ENCODE measurements at regions not wholly inside any gene's neighbourhood (a gene's known extent, or its start where the extent isn't known, plus 50 kb on each side); places are given as distances from the start of the nearest gene placed in this dataset.

DNA sequence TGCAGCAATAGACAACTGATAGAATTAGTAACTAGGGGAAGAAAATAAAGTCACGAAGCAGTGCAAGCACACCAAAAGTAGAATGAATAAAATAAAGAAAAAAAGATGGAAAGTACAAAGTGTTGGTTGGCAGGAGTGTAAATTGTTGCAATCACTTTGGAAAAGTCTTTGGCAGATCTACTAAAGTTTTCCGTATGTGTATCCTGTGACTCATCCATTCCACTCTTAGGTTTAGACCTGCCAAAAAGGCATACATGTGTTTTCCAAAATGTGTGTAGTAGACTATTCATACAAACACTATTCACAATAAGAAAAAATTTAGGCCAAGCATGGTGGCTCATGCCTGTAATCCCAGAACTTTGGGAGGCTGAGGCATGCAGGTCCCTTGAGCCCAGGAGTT lies 282.1 kb upstream of the FSIP2 start:
- peaks cover 5% of the 10 kb centered on the region for H3K9me3 ChIP-seq (ENCODE audit: insufficient read depth, low read depth, low read length)
- H3K9ac ChIP-seq (ENCODE audit: low read depth, low read length), result no peak overlapping the region
- no peaks in the 10 kb centered on the region for H3K27me3 ChIP-seq (ENCODE audit: insufficient read depth, low read length)
- no peak overlapping the region for H3K4me3 ChIP-seq (ENCODE audit: low read length)
- no peak overlapping the region for H3K27ac ChIP-seq (ENCODE audit: low read length)
- H3K36me3 ChIP-seq (ENCODE audit: insufficient read depth, low read depth, low read length), result no peaks in the 10 kb centered on the region
- H3K4me1 ChIP-seq (ENCODE audit: insufficient read depth, low read length), result no peaks in the 10 kb centered on the region

DNA sequence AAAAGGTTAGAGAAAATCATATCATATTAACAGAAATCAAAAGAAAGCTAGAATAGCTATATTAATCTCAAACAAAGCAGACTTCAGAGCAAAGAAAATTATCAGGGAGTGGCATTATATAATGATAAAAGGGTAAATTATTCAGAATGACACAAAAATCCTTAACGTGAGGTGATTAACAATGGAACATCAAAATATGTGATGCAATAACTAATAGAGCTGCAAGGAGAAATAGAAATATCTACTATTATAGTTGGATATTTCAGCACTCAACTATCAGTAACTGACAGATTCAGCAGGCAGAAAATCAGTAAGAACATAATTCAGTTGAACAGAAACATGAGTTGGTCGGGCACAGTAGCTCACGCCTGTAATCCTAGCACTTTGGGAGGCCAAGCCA lies 275.1 kb upstream of the FSIP2 start:
- no peaks in the 10 kb centered on the region for H3K27me3 ChIP-seq (ENCODE audit: insufficient read depth, low read length)
- H3K4me3 ChIP-seq (ENCODE audit: low read length), result no peak overlapping the region
- no peak overlapping the region for H3K27ac ChIP-seq (ENCODE audit: low read length)
- H3K9me3 ChIP-seq (ENCODE audit: insufficient read depth, low read depth, low read length), result no peaks in the 10 kb centered on the region
- H3K9ac ChIP-seq (ENCODE audit: low read depth, low read length), result no peak overlapping the region
- H3K36me3 ChIP-seq (ENCODE audit: insufficient read depth, low read depth, low read length), result no peaks in the 10 kb centered on the region
- no peaks in the 10 kb centered on the region for H3K4me1 ChIP-seq (ENCODE audit: insufficient read depth, low read length)

GRCh38 chr2:185466915-185467314 lies 271.7 kb upstream of the FSIP2 start:
- no peaks in the 10 kb centered on the region for H3K9me3 ChIP-seq (ENCODE audit: insufficient read depth, low read depth, low read length)
- no peak overlapping the region for H3K9ac ChIP-seq (ENCODE audit: low read depth, low read length)
- H3K4me3 ChIP-seq (ENCODE audit: low read length), result no peak overlapping the region
- H3K4me1 ChIP-seq (ENCODE audit: insufficient read depth, low read length), result no peaks in the 10 kb centered on the region
- no peaks in the 10 kb centered on the region for H3K27me3 ChIP-seq (ENCODE audit: insufficient read depth, low read length)
- H3K27ac ChIP-seq (ENCODE audit: low read length), result no peak overlapping the region
- H3K36me3 ChIP-seq (ENCODE audit: insufficient read depth, low read depth, low read length), result no peaks in the 10 kb centered on the region

DNA sequence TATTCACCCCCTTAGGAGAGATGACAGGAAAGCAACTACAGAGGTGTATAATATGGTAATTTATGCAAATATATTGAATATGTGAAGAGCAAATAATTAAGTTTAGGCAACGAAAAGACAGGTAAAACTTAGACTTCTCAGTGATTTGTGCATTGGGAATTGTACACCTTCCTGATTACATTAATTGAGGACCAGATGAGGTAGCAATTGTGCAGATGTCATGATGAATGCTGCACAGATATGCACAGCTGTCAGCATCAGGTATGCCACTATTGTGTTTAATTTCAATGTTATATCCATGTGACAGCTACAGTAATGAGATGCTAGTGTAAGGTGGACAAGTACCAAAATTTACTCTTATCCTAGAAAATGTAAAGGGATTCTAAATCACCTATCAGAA lies 267.2 kb upstream of the FSIP2 start:
- peaks cover 6% of the 10 kb centered on the region; the same call in 1 of the 2 replicates for H3K4me1 ChIP-seq (ENCODE audit: insufficient read depth, low read length)
- no peak overlapping the region for H3K4me3 ChIP-seq (ENCODE audit: low read length)
- H3K9ac ChIP-seq (ENCODE audit: low read depth, low read length), result no peak overlapping the region
- H3K27ac ChIP-seq (ENCODE audit: low read length), result no peak overlapping the region
- no peaks in the 10 kb centered on the region for H3K36me3 ChIP-seq (ENCODE audit: insufficient read depth, low read depth, low read length)
- H3K9me3 ChIP-seq (ENCODE audit: insufficient read depth, low read depth, low read length), result no peaks in the 10 kb centered on the region
- H3K27me3 ChIP-seq (ENCODE audit: insufficient read depth, low read length), result no peaks in the 10 kb centered on the region

GRCh38 chr2:185472574-185472973 lies 266.0 kb upstream of the FSIP2 start:
- Histone ChIP-seq H3K9me3 (ENCODE audit: insufficient read depth, low read depth, low read length) (no peaks in the 10 kb centered on the region), H3K36me3 (ENCODE audit: insufficient read depth, low read depth, low read length) (no peaks in the 10 kb centered on the region), H3K27ac (ENCODE audit: low read length) (no peak overlapping the region), H3K9ac (ENCODE audit: low read depth, low read length) (no peak overlapping the region), H3K4me1 (ENCODE audit: insufficient read depth, low read length) (peaks cover 6% of the 10 kb centered on the region; the same call in 1 of the 2 replicates), H3K4me3 (ENCODE audit: low read length) (no peak overlapping the region), H3K27me3 (ENCODE audit: insufficient read depth, low read length) (no peaks in the 10 kb centered on the region)

GRCh38 chr2:185473838-185474237 lies 264.8 kb upstream of the FSIP2 start:
- H3K4me1 ChIP-seq (ENCODE audit: insufficient read depth, low read length), result peaks cover 9% of the 10 kb centered on the region; the same call in 1 of the 2 replicates

DNA sequence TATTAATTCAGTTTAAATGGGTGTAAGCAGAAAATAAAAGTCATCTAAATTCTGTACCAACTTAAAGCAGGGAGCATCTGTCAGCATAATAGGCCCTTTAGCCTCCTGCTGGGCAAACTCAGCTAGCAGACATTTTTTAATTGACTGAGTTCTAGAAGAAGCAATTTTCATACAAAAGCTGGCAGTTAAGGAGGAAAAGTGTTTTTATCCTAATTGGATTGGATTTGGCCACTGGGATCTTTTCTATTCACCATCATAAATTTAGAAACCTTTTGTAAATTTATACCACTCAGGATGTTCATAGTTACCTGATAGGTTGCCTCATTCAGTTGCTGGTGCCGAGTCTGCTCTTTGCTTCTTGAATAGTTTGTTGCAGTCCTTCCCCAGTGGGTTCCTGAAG lies 262.7 kb upstream of the FSIP2 start:
- H3K27me3 ChIP-seq (ENCODE audit: insufficient read depth, low read length), result no peaks in the 10 kb centered on the region
- H3K4me1 ChIP-seq (ENCODE audit: insufficient read depth, low read length), result peaks cover 10% of the 10 kb centered on the region; the same call in 1 of the 2 replicates
- H3K27ac ChIP-seq (ENCODE audit: low read length), result no peak overlapping the region
- H3K36me3 ChIP-seq (ENCODE audit: insufficient read depth, low read depth, low read length), result no peaks in the 10 kb centered on the region
- no peak overlapping the region for H3K4me3 ChIP-seq (ENCODE audit: low read length)
- H3K9ac ChIP-seq (ENCODE audit: low read depth, low read length), result no peak overlapping the region
- no peaks in the 10 kb centered on the region for H3K9me3 ChIP-seq (ENCODE audit: insufficient read depth, low read depth, low read length)

More at GRCh38 chr2:185473838-185474237, 264.8 kb upstream of the FSIP2 start:
- Histone ChIP-seq H3K9ac (ENCODE audit: low read depth, low read length) (no peak overlapping the region), H3K9me3 (ENCODE audit: insufficient read depth, low read depth, low read length) (no peaks in the 10 kb centered on the region), H3K36me3 (ENCODE audit: insufficient read depth, low read depth, low read length) (no peaks in the 10 kb centered on the region), H3K4me3 (ENCODE audit: low read length) (no peak overlapping the region), H3K27me3 (ENCODE audit: insufficient read depth, low read length) (no peaks in the 10 kb centered on the region), H3K27ac (ENCODE audit: low read length) (no peak overlapping the region)

DNA sequence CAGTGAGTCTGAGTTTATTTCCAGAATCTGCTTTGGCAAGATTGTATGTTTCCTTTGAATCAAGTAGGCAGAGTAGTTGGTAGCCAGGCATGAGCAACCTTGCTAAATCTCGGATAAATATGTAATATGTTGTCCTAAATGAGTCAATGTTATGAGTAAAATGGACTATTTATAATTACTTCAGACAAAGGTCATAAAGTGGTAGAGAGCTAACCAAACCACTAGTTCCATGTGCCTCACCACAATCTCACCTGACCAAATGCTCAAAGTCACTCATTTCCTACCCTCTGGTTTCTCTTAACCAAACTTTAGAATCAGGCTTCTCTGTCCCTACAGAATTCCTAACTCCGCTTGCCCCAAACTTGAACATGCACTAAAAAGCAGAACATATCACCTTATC lies 261.2 kb upstream of the FSIP2 start:
- H3K4me3 ChIP-seq (ENCODE audit: low read length), result no peak overlapping the region

GRCh38 chr2:185484602-185485001 lies 254.0 kb upstream of the FSIP2 start:
- H3K4me1 ChIP-seq (ENCODE audit: insufficient read depth, low read length), result peaks cover 5% of the 10 kb centered on the region; the same call in 1 of the 2 replicates
- H3K27me3 ChIP-seq (ENCODE audit: insufficient read depth, low read length), result no peaks in the 10 kb centered on the region
- no peaks in the 10 kb centered on the region for H3K9me3 ChIP-seq (ENCODE audit: insufficient read depth, low read depth, low read length)
- H3K27ac ChIP-seq (ENCODE audit: low read length), result no peak overlapping the region
- H3K4me3 ChIP-seq (ENCODE audit: low read length), result no peak overlapping the region
- H3K9ac ChIP-seq (ENCODE audit: low read depth, low read length), result no peak overlapping the region
- H3K36me3 ChIP-seq (ENCODE audit: insufficient read depth, low read depth, low read length), result no peaks in the 10 kb centered on the region

More for the DNA sequence above, 261.2 kb upstream of the FSIP2 start:
- Histone ChIP-seq H3K9me3 (ENCODE audit: insufficient read depth, low read depth, low read length) (no peaks in the 10 kb centered on the region), H3K27ac (ENCODE audit: low read length) (no peak overlapping the region), H3K27me3 (ENCODE audit: insufficient read depth, low read length) (no peaks in the 10 kb centered on the region), H3K4me1 (ENCODE audit: insufficient read depth, low read length) (peaks cover 10% of the 10 kb centered on the region; the same call in 1 of the 2 replicates), H3K9ac (ENCODE audit: low read depth, low read length) (no peak overlapping the region), H3K36me3 (ENCODE audit: insufficient read depth, low read depth, low read length) (no peaks in the 10 kb centered on the region)

GRCh38 chr2:185502351-185502750 lies 236.3 kb upstream of the FSIP2 start:
- Histone ChIP-seq H3K4me1 (ENCODE audit: insufficient read depth, low read length) (no peaks in the 10 kb centered on the region), H3K4me3 (ENCODE audit: low read length) (no peak overlapping the region), H3K9me3 (ENCODE audit: insufficient read depth, low read depth, low read length) (no peaks in the 10 kb centered on the region)

GRCh38 chr2:185507719-185508118 lies 230.9 kb upstream of the FSIP2 start:
- H3K27me3 ChIP-seq (ENCODE audit: insufficient read depth, low read length), result no peaks in the 10 kb centered on the region

More at GRCh38 chr2:185502351-185502750, 236.3 kb upstream of the FSIP2 start:
- Histone ChIP-seq H3K27ac (ENCODE audit: low read length) (no peak overlapping the region), H3K9ac (ENCODE audit: low read depth, low read length) (no peak overlapping the region), H3K27me3 (ENCODE audit: insufficient read depth, low read length) (no peaks in the 10 kb centered on the region), H3K36me3 (ENCODE audit: insufficient read depth, low read depth, low read length) (no peaks in the 10 kb centered on the region)

GRCh38 chr2:185510060-185510459 lies 228.5 kb upstream of the FSIP2 start:
- peaks cover 34% of the 10 kb centered on the region for H3K9me3 ChIP-seq (ENCODE audit: insufficient read depth, low read depth, low read length)
- H3K27me3 ChIP-seq (ENCODE audit: insufficient read depth, low read length), result no peaks in the 10 kb centered on the region
- no peak overlapping the region for H3K9ac ChIP-seq (ENCODE audit: low read depth, low read length)
- H3K4me3 ChIP-seq (ENCODE audit: low read length), result no peak overlapping the region
- H3K27ac ChIP-seq (ENCODE audit: low read length), result no peak overlapping the region
- no peaks in the 10 kb centered on the region for H3K4me1 ChIP-seq (ENCODE audit: insufficient read depth, low read length)
- H3K36me3 ChIP-seq (ENCODE audit: insufficient read depth, low read depth, low read length), result peaks cover 4% of the 10 kb centered on the region; the same call in 1 of the 2 replicates

More at GRCh38 chr2:185507719-185508118, 230.9 kb upstream of the FSIP2 start:
- no peaks in the 10 kb centered on the region for H3K4me1 ChIP-seq (ENCODE audit: insufficient read depth, low read length)
- peaks cover 34% of the 10 kb centered on the region for H3K9me3 ChIP-seq (ENCODE audit: insufficient read depth, low read depth, low read length)
- H3K9ac ChIP-seq (ENCODE audit: low read depth, low read length), result no peak overlapping the region
- H3K4me3 ChIP-seq (ENCODE audit: low read length), result no peak overlapping the region
- peaks cover 4% of the 10 kb centered on the region; the same call in 1 of the 2 replicates for H3K36me3 ChIP-seq (ENCODE audit: insufficient read depth, low read depth, low read length)
- no peak overlapping the region for H3K27ac ChIP-seq (ENCODE audit: low read length)

Data from iPS-20b (cell line).